Right cardiac atrium (tissue), 5 donors: ENCODE measurements at regions not wholly inside any gene's neighbourhood (a gene's known extent, or its start where the extent isn't known, plus 50 kb on each side); places are given as distances from the start of the nearest gene placed in this dataset.
"Not testable (repeated sequence)": the region's sequence is repeated elsewhere in the genome, so short reads cannot be mapped to it uniquely, and the experiment has no call there.

ENCODE experiments used
- ATAC-seq, 2 donors: fragments of 200-7000 bp; cut with Tn5 transposase; one replicate each; pipeline versions ENCODE4 v1.8.0 to v1.9.1; 2020; ENCODE audit warnings: moderate library complexity in 2 of 2, mild to moderate bottlenecking in 1 of 2
- DNase-seq, 3 donors: peaks; one replicate each; pipeline ENCODE4 v3.0.0-alpha.2; 2020
- H3K27ac ChIP-seq: one replicate; pipeline ENCODE4 v1.5.1; 2013; ENCODE audit warnings: mild to moderate bottlenecking, low read length, control low read depth, moderate library complexity
- H3K27me3 ChIP-seq: one replicate; pipeline ENCODE4 v1.6.1; 2013; ENCODE audit not compliant: control insufficient read depth, insufficient read depth
- H3K4me1 ChIP-seq: one replicate; pipeline ENCODE4 v1.6.1; 2013; ENCODE audit warnings: low read length; ENCODE audit not compliant: control insufficient read depth, insufficient read depth
- H3K4me3 ChIP-seq: one replicate; pipeline ENCODE4 v1.5.1; 2013; ENCODE audit warnings: low read length, control low read depth
- H3K9me3 ChIP-seq: one replicate; pipeline ENCODE4 v1.6.1; 2013; ENCODE audit warnings: low read length; ENCODE audit not compliant: control insufficient read depth
- WGBS: extraction: QIAGEN DNeasy Blood & Tissue Kit; methylation state at CpG from one replicate; pipeline ENCODE4 v1.1.7; 2013; 5-methylcytosine and 5-hydroxymethylcytosine counted together
- intact Hi-C, 4 donors: fragments of 100-400 bp; cut with DNase I; formaldehyde crosslinking; loops; one replicate each; pipeline versions ENCODE4 v1.11.0 to v1.14.0; 2022 to 2023
- donor health status: healthy with polysubstance abuse.
- donor health status: DM: no; HTN: yes; CAD: no.
- donor health status: DM: no; HTN: no; CAD: no.
- donor health status: DM: no; HTN: yes; CAD: no; lungs with severe emphysema.
- donor health status: DM: yes; HTN: yes; CAD: no.

GRCh38 chr7:63587151-63587853 lies 411.3 kb upstream of the ZNF722 start:
- H3K27me3 ChIP-seq, H3K9me3 ChIP-seq, H3K4me3 ChIP-seq, H3K4me1 ChIP-seq, intact Hi-C loops, DNase-seq, ATAC-seq, H3K27ac ChIP-seq: not testable (repeated sequence)
- WGBS: 66% methylated on average over 2 of the region's 11 CpGs

GRCh38 chr7:63591249-63591648 lies 407.4 kb upstream of the ZNF722 start:
- H3K27me3 ChIP-seq, intact Hi-C loops, H3K9me3 ChIP-seq, H3K27ac ChIP-seq, H3K4me1 ChIP-seq, H3K4me3 ChIP-seq: not testable (repeated sequence)
- DNase-seq (peak in 1 of 3 donors; percentile 32), ATAC-seq (peak; percentile 28 to 29)
- WGBS: 81% methylated on average over 7 of the region's 11 CpGs

- WGBS: 74% methylated on average over 4 of the region's 4 CpGs
Observed at GRCh38 chr7:63603812-63604211, 394.8 kb upstream of the ZNF722 start.

GRCh38 chr7:63604853-63605252 lies 393.8 kb upstream of the ZNF722 start:
- H3K9me3 ChIP-seq, H3K27ac ChIP-seq, ATAC-seq, H3K4me3 ChIP-seq, H3K4me1 ChIP-seq, intact Hi-C loops, H3K27me3 ChIP-seq: not testable (repeated sequence)
- peak in 1 of 3 donors; percentile 32 for DNase-seq
- WGBS: 79% methylated on average over 6 of the region's 8 CpGs

More at GRCh38 chr7:63603812-63604211, 394.8 kb upstream of the ZNF722 start:
- peak in 1 of 3 donors; percentile 15 for DNase-seq
- H3K4me1 ChIP-seq, H3K27ac ChIP-seq, H3K9me3 ChIP-seq, H3K27me3 ChIP-seq, intact Hi-C loops, H3K4me3 ChIP-seq, ATAC-seq: not testable (repeated sequence)

GRCh38 chr7:63617595-63617994 lies 381.1 kb upstream of the ZNF722 start:
- H3K4me1 ChIP-seq, intact Hi-C loops, H3K27me3 ChIP-seq, H3K27ac ChIP-seq, ATAC-seq, H3K9me3 ChIP-seq, H3K4me3 ChIP-seq: not testable (repeated sequence)
- DNase-seq: peak in 2 of 3 donors; percentile 2 to 14
- 78% methylated on average over 7 of the region's 13 CpGs for WGBS

- H3K27ac ChIP-seq, H3K9me3 ChIP-seq, H3K4me3 ChIP-seq, intact Hi-C loops, H3K27me3 ChIP-seq, H3K4me1 ChIP-seq: not testable (repeated sequence)
- WGBS: 83% methylated on average over 12 of the region's 14 CpGs
- DNase-seq: peak; percentile 1 to 32 (median 10)
- ATAC-seq: peak; percentile 24 to 51
Observed at GRCh38 chr7:63620169-63620735, 378.4 kb upstream of the ZNF722 start.

GRCh38 chr7:63627590-63628485 lies 370.8 kb upstream of the ZNF722 start:
- peak in 2 of 3 donors; percentile 2 to 21 for DNase-seq
- H3K9me3 ChIP-seq, H3K4me3 ChIP-seq, H3K27me3 ChIP-seq, ATAC-seq, intact Hi-C loops, H3K4me1 ChIP-seq, H3K27ac ChIP-seq: not testable (repeated sequence)
- WGBS: 57% methylated on average over 18 of the region's 105 CpGs

GRCh38 chr7:63629024-63629423 lies 369.6 kb upstream of the ZNF722 start:
- intact Hi-C loops, H3K4me1 ChIP-seq, H3K27me3 ChIP-seq, ATAC-seq, H3K9me3 ChIP-seq, H3K27ac ChIP-seq, H3K4me3 ChIP-seq: not testable (repeated sequence)
- DNase-seq: peak in 1 of 3 donors; percentile 47
- 80% methylated on average over 5 of the region's 9 CpGs for WGBS

- WGBS: 84% methylated on average over 5 of the region's 7 CpGs
- H3K27ac ChIP-seq, H3K4me3 ChIP-seq, H3K27me3 ChIP-seq, ATAC-seq, H3K9me3 ChIP-seq, DNase-seq, H3K4me1 ChIP-seq, intact Hi-C loops: not testable (repeated sequence)
Observed at GRCh38 chr7:63636585-63636984, 362.1 kb upstream of the ZNF722 start.

GRCh38 chr7:63665553-63665952 lies 333.1 kb upstream of the ZNF722 start:
- H3K4me1 ChIP-seq, H3K9me3 ChIP-seq, DNase-seq, intact Hi-C loops, H3K27me3 ChIP-seq, H3K27ac ChIP-seq, H3K4me3 ChIP-seq, ATAC-seq: not testable (repeated sequence)
- 83% methylated on average over 5 of the region's 7 CpGs for WGBS

- H3K9me3 ChIP-seq, intact Hi-C loops, DNase-seq, H3K4me1 ChIP-seq, ATAC-seq, H3K4me3 ChIP-seq, H3K27ac ChIP-seq, H3K27me3 ChIP-seq: not testable (repeated sequence)
- WGBS: 87% methylated on average over 3 of the region's 7 CpGs
Observed at GRCh38 chr7:63691408-63691807, 307.2 kb upstream of the ZNF722 start.
